ENCODE measurements at regions not wholly inside any gene's neighbourhood (a gene's known extent, or its start where the extent isn't known, plus 50 kb on each side); places are given as distances from the start of the nearest gene placed in this dataset.
A peak's percentile ranks its signal among the peaks of the same experiment; 100 is the strongest.
"Not testable (repeated sequence)": the region's sequence is repeated elsewhere in the genome, so short reads cannot be mapped to it uniquely, and the experiment has no call there.

DNA sequence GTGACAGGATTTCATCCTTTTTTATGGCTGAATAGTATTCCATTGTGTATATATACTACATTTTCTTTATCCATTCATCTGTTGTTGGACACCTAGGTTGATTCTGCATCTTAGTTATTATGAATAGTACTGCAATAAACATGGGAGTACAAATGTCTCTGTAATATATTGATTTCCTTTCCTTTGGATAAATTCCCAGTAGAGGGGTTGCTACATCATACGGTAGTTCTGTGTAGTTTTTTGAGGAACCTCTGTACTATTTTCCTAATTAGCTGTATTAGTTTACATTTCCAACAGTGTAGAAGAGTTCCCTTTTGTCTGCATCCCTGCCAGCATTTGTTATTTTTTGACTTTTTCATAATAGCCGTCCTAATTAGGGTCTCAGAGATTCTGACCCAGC lies 201.3 kb downstream of the GIPC2 start:
- DNase-seq (ENCODE audit: low read depth): no peak

DNA sequence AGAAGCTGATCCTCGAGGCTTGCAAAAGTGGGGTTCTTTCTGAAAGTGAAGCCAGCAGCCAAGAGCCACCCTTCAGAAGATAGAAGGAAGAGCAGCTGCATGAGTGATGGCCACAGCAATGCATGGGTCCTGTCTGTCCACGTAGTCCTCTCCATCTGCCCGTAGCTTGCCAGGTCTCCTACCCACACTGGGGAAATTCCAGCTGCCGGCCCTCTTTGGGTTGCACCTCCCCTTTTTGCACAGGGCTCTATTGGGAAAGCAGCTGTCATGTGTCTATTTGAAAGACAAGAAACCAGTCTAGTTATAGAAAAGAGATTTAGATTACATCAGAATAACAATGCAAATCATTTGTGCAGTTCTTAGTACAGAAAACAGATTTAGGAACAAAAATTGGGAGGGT lies 204.4 kb downstream of the GIPC2 start:
- DNase-seq (ENCODE audit: low read depth): no peak

DNA sequence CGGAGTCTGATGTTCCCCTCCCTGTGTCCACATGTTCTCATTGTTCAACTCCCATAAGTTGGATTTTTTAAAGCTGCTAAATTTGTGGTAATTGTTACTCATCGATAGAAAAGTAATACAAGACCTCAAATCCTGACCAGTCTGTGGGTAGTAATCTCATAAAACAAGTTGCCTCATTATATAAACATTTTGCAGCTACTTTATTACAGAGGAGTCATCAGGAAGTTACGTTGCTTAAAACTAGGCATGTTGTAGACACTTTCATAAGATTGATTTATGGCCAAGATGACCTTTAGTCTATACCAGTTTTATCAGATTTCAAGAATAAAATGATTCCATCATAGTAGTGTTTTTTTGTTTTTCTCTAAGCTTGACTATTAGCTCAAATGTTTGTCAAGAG lies 208.8 kb downstream of the GIPC2 start:
- peak; percentile 84 for DNase-seq (ENCODE audit: low read depth)

DNA sequence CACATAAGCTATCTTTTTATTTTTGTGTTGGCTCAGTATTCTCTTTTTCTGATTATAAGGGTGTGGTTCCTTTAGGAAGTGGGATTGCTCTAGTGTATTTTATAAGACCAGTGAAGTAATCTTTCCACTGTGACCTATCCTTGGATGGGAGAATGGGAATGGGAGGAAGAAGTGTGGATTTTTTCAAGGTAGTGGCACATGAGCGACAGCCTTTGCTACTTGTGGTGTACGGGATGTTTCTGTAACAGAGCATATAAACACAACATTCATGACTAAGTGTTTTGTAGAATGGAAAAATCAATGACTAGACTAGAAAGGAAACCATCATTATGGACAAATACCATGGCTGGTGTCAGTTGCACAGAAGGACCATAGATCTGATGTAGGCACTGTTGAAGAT lies 209.6 kb downstream of the GIPC2 start:
- peak; percentile 6 for DNase-seq (ENCODE audit: low read depth)

DNA sequence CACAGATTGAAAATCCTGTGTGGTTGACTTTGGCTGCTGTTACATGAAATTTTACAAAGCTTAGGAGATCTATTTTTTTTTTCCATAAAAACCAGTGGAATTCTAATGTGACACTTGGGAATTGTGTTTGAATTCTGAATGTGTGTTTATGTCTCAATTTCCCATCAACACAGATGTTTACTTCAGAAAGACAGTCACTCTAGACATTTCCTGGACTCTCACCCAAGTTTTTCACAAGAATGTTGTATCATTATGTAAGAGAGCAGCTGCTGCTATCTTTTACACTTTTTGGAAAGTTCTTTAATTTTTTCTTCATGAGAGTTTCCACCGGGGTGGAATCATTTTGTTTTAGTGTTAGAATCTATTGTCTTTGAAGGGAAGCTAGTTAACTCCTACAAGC lies 210.1 kb downstream of the GIPC2 start:
- DNase-seq (ENCODE audit: low read depth): no peak

DNA sequence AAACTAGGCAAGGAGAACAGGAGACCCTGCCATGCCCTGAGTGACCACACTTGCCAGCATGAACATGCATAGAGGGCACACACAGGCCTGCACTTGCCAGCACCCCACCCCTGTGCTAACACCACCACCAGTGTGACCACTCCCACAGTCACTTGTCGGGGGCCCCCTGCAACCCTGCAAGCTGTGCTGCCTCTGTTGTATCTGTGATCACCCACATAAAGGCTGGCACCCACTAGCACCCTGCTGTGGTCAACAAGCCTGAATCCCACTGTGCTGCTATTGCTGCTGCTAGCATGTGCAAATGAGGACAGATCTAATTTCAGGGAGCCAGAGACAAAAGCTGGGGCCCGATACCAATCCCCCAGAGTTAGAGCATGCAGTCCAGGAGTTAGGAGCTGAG lies 217.7 kb downstream of the GIPC2 start:
- no peak for DNase-seq (ENCODE audit: low read depth)

DNA sequence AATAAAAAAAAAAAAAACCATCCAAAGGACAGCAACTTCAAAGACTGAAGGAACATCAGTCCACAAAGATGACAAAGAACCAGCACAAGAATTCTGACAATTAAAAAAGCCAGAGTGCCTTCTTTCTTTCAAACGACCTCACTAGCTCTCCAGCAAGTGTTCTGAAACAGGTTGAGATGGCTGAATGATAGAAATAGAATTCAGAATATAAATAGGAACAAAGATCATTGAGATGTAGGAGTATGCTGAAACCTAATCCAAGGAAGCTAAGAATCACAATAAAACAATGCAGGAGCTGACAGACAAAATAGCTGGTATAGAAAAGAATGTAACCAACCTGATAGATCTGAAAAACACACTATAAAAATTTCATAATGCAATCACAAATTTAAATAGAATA lies 218.2 kb downstream of the GIPC2 start:
- no peak for DNase-seq (ENCODE audit: low read depth)

DNA sequence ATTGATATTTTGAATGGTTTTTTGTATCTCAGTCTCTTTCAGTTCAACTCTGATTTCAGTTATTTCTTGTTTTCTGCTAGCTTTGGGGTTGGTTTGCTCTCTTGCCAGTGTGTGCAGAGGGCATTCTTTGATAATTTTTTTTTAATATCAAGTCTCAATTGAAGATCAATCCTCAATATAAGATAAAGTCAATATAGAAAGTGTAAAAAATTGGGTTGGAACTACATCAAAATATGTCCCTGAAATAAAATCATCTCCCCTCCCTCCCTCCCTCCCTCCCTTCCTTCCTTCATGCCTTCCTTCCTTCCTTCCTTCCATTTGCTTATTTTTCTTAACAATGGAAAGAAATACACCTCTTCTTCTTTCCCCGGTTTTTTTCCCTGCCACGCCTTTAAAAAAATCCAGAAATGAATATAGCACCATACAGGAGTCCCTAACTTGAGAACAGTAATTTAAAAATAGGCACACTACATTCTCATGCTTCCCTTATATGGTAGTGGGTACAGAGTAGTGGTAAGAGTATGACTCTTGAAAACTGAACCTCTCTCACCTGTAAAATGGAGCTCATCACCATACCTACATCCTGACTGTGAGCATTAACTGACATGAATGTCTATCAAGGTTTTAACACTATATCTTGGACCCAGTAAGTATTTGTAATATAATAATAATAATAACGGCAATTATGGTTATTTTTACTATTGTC lies 221.9 kb downstream of the GIPC2 start:
- DNase-seq (ENCODE audit: low read depth): no peak

DNA sequence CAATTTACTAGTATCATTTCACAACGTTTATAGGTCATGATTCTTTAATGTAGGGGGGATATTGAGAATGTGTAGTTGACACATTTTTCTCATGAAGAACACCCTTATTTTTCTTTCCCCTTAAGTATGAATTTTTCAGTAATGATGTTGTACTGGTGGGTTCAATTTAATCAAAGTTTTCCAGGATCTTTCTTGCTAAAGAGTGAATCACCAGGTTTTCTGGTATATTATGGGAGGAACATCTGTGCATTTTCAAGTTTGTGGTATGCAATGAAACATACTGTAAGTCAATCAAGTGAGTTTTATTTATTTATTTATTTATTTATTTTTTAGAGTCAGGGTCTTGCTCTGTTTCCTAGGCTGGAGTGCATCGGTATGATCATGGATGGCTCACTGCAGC lies 221.2 kb upstream of the PTGFR start:
- DNase-seq (ENCODE audit: low read depth): no peak

DNA sequence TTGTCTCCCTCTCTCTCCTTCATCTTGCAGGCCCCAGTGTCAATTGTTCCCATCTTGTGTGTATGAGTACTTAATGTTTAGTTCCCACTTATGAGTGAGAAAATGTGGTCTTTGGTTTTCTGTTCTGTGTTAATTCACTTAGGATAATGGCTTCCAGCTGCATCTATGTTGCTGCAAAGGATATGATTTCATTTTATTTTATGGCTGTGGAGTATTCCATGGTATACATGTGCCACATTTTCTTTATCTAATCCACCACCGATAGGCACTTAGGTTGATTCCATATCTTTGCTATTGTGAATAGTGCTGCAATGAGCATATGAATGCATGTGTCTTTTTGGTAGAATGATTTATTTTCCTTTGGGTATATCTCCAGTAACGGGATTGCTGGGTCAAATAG lies 219.4 kb upstream of the PTGFR start:
- DNase-seq (ENCODE audit: low read depth): not testable (repeated sequence)

DNA sequence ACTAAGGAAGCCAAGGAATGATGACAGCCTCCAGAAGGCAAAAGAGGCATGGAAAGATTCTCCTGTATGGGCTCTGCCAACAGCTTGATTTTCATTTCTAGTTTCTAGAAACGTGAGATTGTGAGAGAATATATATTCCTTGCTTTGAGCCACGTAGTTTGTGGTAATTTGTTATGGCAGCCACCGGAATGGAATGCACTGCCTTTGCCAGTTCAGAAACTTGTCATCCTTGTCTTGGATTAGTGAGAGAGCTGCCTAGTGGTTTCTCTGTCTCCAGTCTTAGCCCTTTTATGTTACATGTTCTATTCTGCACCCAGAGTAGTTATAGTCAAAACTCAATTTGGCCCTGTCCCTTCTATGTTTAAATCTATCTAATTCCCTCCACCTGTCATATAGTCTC lies 216.0 kb upstream of the PTGFR start:
- DNase-seq (ENCODE audit: low read depth): no peak

DNA sequence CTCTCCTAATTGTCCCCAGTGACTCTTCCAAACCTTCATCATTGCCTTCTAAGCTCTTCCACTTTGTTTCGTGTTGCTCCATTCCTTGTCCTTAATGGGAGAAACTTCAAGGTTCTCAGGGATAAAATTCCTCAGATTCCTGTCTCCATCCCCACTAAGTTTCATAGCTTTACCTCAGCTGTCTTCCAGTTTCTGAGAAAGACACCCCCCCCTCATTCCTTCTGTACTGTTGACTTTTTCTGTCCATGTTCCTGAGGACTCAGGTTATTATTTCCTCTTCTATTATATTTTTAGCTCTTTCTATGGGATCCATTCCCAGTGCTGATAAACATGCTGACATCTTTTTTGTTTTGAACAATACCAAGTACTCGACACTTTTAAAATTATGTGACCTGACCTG lies 215.3 kb upstream of the PTGFR start:
- DNase-seq (ENCODE audit: low read depth): no peak

DNA sequence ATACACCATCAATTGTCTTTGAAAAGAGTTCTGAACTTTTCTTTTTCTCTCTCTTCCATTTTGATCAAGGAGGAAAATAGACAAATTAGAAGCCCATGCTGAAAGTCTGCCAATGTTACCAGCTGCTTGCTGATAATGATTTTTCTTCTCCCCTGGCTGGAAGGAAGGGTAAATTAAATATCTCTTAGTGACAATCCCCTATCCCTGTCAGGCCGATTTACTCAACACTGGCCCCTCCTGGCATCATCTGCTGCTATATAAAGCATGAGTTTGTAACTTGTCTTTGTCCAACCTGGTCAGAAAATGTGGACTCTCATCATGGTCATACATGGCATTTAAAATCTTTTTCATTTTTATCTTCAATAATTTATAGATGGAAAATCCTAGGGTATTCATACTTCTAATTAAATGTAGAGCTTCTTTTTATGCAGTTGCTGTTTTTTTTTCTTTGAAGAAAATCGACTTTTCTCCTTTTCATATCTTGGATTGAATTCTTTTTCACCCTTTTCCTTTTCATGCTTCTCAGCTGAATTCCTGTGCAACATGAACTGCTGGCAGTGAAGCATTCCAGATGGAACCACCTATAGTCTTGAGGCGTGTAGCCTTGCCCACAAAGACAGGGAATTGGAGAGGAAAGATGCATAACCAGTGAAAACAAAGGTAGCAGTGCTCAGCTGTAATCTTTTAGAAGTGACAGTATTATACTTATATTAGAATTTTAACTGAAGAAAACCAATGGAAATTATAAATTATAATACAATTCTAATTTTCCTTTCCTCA lies 214.7 kb upstream of the PTGFR start:
- DNase-seq (ENCODE audit: low read depth): no peak

DNA sequence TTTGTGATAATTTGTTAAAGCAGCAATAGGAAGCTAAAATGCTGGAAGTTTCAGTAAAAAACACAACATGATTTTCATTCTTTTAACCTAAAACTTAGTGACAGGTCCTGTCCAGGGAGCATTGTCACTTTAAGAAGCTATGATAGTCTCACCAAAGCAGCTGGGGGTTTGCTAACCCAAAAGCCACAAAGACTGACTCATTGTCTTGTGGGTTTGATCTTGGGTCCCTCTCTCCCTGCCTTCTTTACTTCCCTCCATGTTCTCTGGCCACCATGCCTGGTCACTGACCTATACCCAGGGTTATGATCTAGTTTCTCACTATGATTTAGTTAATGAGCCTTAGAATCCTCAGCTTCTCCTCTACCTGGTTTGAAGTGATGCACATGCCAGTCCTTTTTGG lies 213.5 kb upstream of the PTGFR start:
- peak; percentile 91 for DNase-seq (ENCODE audit: low read depth)

DNA sequence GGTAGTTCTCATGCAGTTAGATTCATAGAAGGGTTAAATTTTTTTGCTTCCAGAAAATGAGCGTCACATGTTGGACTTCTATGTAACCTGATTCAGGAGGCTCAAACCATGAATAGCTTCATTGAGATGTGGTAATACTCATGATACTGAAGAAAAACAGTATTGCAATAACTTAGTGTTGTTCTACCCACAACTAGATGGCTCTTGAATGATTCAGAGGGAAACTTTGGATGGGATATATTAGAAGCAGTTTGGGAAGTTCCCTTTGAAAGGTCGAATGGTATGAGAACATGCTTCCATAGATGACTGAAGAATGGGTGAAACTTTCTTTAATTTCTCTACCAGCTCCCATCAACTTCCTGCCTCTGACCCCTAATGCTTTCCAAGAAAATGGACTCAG lies 211.7 kb upstream of the PTGFR start:
- DNase-seq (ENCODE audit: low read depth): peak; percentile 94

DNA sequence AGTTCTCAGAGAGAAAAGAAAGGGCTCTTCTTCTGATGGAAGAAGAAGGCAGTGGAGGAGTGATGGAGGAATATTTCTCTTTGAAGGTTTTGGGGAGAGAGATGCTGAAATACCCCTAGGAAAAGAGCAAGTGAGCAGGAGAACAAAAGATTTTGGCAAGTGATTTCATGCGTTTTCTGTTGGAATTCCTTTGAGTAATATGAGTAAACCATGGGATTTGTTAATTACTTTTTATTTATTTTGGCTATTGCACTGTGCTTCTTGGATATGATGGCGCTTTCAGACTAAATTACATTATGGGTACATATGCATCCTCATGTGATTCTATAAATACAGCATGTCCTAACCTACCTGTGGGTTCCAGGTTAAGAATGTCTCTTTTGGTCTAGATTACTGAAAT lies 210.1 kb upstream of the PTGFR start:
- DNase-seq (ENCODE audit: low read depth): no peak

DNA sequence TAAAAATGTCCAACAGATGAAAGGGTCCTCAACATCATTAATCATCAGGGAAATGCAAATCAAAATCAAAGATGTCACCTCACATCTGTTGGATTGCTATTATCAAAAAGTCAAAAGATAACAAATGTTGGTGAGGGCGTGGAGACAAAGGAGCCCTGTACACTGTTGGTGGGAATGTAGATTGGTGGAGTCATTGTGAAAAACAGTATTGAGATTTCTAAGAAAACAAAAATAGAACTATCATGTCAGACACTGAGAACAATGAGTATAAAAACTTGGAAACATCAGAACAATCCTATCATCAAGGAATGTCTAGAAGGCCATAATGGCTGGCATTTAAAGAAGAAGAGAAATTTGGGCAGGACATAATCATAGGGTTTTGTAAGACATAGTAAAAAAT lies 209.2 kb upstream of the PTGFR start:
- DNase-seq (ENCODE audit: low read depth): no peak

DNA sequence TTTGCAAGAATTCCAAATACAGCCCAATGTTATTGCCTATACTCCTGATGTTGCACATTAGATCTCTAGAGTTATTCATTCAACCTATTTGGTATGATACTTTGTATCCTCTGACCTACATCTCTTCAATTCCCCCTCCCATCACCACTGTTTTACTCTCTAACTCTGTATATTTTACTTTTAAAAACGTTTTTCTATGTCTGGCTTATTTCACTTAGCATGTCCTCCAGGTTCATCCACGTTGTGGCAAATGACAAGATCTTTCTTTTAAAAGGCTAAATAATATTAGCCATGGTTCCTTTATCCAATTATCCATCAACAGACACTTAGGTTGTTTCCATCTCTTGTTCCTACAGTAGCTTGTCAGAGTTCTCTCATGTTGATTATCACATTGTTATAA lies 207.1 kb upstream of the PTGFR start:
- no peak for DNase-seq (ENCODE audit: low read depth)

DNA sequence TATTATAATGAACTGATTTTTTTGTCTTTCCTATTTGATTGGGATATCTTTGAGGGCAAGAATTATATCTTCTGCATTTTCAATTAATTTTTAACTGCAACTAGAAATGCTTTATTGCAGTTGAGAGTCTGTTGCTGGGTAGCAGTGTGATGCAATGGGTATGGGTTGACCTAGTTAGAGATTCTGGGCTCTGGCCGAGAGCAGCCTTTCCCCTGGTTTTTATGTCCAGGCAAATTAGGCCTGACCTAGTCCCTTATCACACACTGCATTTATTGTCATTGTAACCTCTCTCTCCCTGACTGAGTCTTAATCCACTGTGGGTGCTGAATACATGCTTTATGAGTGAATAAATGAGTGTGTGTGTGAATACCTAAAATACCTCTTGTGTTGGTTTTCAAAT lies 206.4 kb upstream of the PTGFR start:
- no peak for DNase-seq (ENCODE audit: low read depth)

DNA sequence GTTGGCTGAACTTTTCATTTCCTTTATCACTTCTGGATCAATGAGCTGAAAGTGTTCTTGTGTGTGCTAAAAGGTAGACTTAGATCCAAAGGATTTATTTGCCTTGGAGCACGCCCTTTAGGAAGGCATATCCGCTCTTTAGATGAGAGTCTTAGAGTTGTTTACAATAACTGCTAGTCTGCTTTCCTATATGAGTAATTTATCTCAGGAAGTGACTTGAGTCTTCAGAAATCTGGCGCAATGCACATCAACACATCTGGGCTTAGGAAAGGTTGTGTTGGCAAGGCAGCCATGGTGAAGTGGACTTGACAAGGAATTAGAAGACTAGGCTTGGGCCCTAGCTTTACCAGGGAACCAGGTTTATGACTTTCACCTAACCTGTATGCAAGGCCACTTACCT lies 204.1 kb upstream of the PTGFR start:
- DNase-seq (ENCODE audit: low read depth): peak; percentile 84

DNA sequence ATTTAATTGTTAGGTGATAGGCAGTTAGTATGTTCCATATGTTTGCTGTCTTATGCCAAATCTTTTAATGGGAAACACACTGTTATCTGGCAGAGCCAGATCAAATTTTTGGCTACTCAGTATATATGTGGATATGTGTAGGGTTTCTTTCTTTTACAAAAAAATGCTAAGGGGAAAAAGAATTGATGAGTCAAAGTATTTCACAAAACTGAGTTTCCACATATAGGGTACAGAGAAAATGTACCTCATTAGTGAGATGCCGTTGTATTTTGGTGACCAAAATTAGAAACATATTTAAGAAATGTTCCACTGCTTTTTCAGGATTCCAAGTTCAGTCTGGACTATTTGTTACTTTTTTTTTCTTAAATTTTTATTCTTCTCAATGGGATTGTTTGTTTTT lies 201.2 kb upstream of the PTGFR start:
- DNase-seq (ENCODE audit: low read depth): no peak

DNA sequence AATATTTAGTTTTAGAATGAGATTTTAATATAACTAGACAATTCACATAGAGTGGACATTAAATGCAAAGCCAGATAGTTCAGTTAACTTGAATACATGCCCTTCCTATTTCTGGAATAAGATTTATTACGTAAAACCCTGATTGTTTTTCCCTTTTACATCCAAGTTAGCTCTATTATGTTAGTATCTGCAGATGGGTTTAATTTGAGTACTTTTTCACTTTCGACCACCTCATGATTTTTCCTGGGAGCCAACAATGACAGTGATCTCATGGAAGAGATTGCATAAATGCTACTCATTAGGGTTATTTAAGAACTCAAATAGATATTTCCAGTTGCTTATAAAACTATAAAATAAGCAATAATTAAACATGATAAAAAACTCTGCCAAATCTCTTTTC lies 199.4 kb upstream of the PTGFR start:
- DNase-seq (ENCODE audit: low read depth): no peak

DNA sequence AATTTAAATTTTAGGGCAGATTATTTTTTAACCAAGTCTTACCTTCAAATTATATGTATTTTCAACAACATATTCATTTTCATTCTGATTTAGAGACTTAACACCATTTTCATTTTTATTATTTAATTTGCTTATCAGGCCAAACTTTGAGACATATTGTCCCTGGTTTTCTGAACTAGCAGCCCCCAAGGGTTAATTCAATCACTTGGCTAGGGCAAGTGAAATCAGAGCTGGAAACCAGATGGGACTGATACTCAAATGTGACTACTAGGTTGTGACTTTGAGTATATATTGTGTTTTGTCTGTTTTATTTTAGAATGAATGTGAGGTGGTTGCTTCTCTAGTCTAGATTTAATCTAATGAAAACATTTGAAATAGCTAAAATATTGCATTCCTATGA lies 198.9 kb upstream of the PTGFR start:
- no peak for DNase-seq (ENCODE audit: low read depth)

All from HT1080 (cell line).